DOHH2 (cell line): ENCODE measurements at regions not wholly inside any gene's neighbourhood (a gene's known extent, or its start where the extent isn't known, plus 50 kb on each side); places are given as distances from the start of the nearest gene placed in this dataset.

Source experiments
- CTCF ChIP-seq: fragments of 200-600 bp; sonication (generic); IDR thresholded peaks from one replicate; pipeline ENCODE4 v1.5.1; 2014; ENCODE audit warnings: antibody characterized with exemption, mild to moderate bottlenecking, low read depth, low read length; ENCODE audit not compliant: poor library complexity, severe bottlenecking
- EZH2phosphoT487 ChIP-seq: fragments of 200-600 bp; sonication (generic); IDR thresholded peaks from 2 replicates; pipeline ENCODE4 v1.6.1; 2017; ENCODE audit warnings: borderline replicate concordance, mild to moderate bottlenecking, antibody characterized with exemption, low read length, moderate library complexity, mixed read lengths

- TF ChIP-seq CTCF (no peak), EZH2phosphoT487 (no peak)
These were observed 1084.2 kb downstream of the TUSC7 start for GRCh38 chr3:117793622-117794265.
